Vagina (tissue), 2 donors: ENCODE measurements at regions not wholly inside any gene's neighbourhood (a gene's known extent, or its start where the extent isn't known, plus 50 kb on each side); places are given as distances from the start of the nearest gene placed in this dataset.

Experiments used
- DNase-seq, 2 donors: peaks; one replicate each; pipeline ENCODE4 v3.0.0-alpha.2; 2017; ENCODE audit errors: extremely low spot score in 2 of 2
- H3K27ac ChIP-seq: fragments of 200-600 bp; sonication (generic); one replicate; pipeline ENCODE4 v1.5.1; 2019
- H3K27me3 ChIP-seq: fragments of 200-600 bp; sonication (generic); one replicate; pipeline ENCODE4 v1.5.1; 2019
- H3K36me3 ChIP-seq, 2 donors: fragments of 200-600 bp; sonication (generic); one replicate each; pipeline ENCODE4 v1.5.1; 2017 to 2019
- H3K4me1 ChIP-seq: fragments of 200-600 bp; sonication (generic); one replicate; pipeline ENCODE4 v1.5.1; 2019
- H3K4me3 ChIP-seq, 2 donors: fragments of 200-600 bp; sonication (generic); 1 replicate in 1 of 2; 2 replicates in 1 of 2; pipeline ENCODE4 v1.5.1; 2016 to 2019
- H3K9me3 ChIP-seq: fragments of 200-600 bp; sonication (generic); one replicate; pipeline ENCODE4 v1.5.1; 2019
- CTCF ChIP-seq, 3 experiments: fragments of 450-650 bp in 2 of 3; fragments of 200-600 bp in 1 of 3; sonication (generic) in 1 of 3; IDR thresholded peaks; one replicate each; pipeline ENCODE4 v1.5.1; 2017 to 2019; ENCODE audit warnings: antibody characterized with exemption in 3 of 3, mild to moderate bottlenecking in 2 of 3, moderate library complexity in 2 of 3
- POLR2A ChIP-seq, 2 donors: fragments of 450-650 bp; IDR thresholded peaks; one replicate each; pipeline ENCODE4 v1.6.1; 2017; ENCODE audit warnings: antibody characterized with exemption in 2 of 2, mild to moderate bottlenecking in 2 of 2, moderate library complexity in 2 of 2
- POLR2AphosphoS5 ChIP-seq, 2 donors: sonication (generic); formaldehyde crosslinking; IDR thresholded peaks; one replicate each; pipeline ENCODE4 v1.9.0; 2017; ENCODE audit warnings: antibody characterized with exemption in 2 of 2, mild to moderate bottlenecking in 2 of 2, low read depth in 1 of 2; ENCODE audit not compliant: insufficient read depth in 1 of 2
- intact Hi-C: fragments of 100-400 bp; cut with DNase I; formaldehyde crosslinking; loops from one replicate; pipeline ENCODE4 v1.15.1; 2023

- Histone ChIP-seq H3K4me3 (no peak overlapping the region), H3K36me3 (no peaks in the 10 kb centered on the region), H3K4me1 (no peaks in the 10 kb centered on the region), H3K27ac (no peak overlapping the region), H3K27me3 (no peaks in the 10 kb centered on the region), H3K9me3 (no peaks in the 10 kb centered on the region)
- DNase-seq: no peak
- intact Hi-C loops: no loop called here
- TF ChIP-seq CTCF (IDR thresholded peaks at IDR 0.05) (no peak), POLR2A (IDR thresholded peaks at IDR 0.05) (no peak), POLR2AphosphoS5 (IDR thresholded peaks at IDR 0.05; ENCODE audit: insufficient read depth in 1 of 2, low read depth in 1 of 2) (no peak)
Measured at GRCh38 chr4:167456619-167457018, 222.3 kb upstream of the SPOCK3 start.

- intact Hi-C loops: no loop called here
- Histone ChIP-seq H3K27me3 (no peaks in the 10 kb centered on the region), H3K9me3 (no peaks in the 10 kb centered on the region), H3K4me1 (no peaks in the 10 kb centered on the region), H3K27ac (no peak overlapping the region), H3K36me3 (no peaks in the 10 kb centered on the region), H3K4me3 (no peak overlapping the region)
- no peak for DNase-seq
- no peak for TF ChIP-seq POLR2AphosphoS5 (IDR thresholded peaks at IDR 0.05; ENCODE audit: insufficient read depth in 1 of 2, low read depth in 1 of 2)
- no peak for TF ChIP-seq POLR2A (IDR thresholded peaks at IDR 0.05)
- no peak for TF ChIP-seq CTCF (IDR thresholded peaks at IDR 0.05)
Measured at GRCh38 chr4:167469436-167469835, 235.1 kb upstream of the SPOCK3 start.

- no peaks in the 10 kb centered on the region for H3K27me3 ChIP-seq
- TF ChIP-seq POLR2AphosphoS5 (IDR thresholded peaks at IDR 0.05; ENCODE audit: insufficient read depth in 1 of 2, low read depth in 1 of 2): no peak
- no peak for TF ChIP-seq CTCF (IDR thresholded peaks at IDR 0.05)
- TF ChIP-seq POLR2A (IDR thresholded peaks at IDR 0.05): no peak
- intact Hi-C loops: no loop called here
Measured at GRCh38 chr4:167475951-167476350, 241.7 kb upstream of the SPOCK3 start.

GRCh38 chr4:167492007-167492406 is 257.7 kb upstream of the SPOCK3 start:
- Histone ChIP-seq H3K9me3 (no peaks in the 10 kb centered on the region), H3K27ac (no peak overlapping the region), H3K4me1 (no peaks in the 10 kb centered on the region), H3K36me3 (no peaks in the 10 kb centered on the region), H3K4me3 (no peak overlapping the region), H3K27me3 (no peaks in the 10 kb centered on the region)
- intact Hi-C loops: no loop called here
- TF ChIP-seq POLR2A (IDR thresholded peaks at IDR 0.05): no peak
- no peak for DNase-seq

More at GRCh38 chr4:167475951-167476350, 241.7 kb upstream of the SPOCK3 start:
- Histone ChIP-seq H3K4me1 (no peaks in the 10 kb centered on the region), H3K9me3 (no peaks in the 10 kb centered on the region), H3K36me3 (no peaks in the 10 kb centered on the region), H3K27ac (no peak overlapping the region), H3K4me3 (no peak overlapping the region)
- no peak for DNase-seq

- Histone ChIP-seq H3K9me3 (no peaks in the 10 kb centered on the region), H3K4me3 (no peak overlapping the region), H3K36me3 (no peaks in the 10 kb centered on the region), H3K4me1 (no peaks in the 10 kb centered on the region), H3K27ac (no peak overlapping the region), H3K27me3 (no peaks in the 10 kb centered on the region)
- TF ChIP-seq POLR2AphosphoS5 (IDR thresholded peaks at IDR 0.05; ENCODE audit: insufficient read depth in 1 of 2, low read depth in 1 of 2) (no peak), POLR2A (IDR thresholded peaks at IDR 0.05) (no peak), CTCF (IDR thresholded peaks at IDR 0.05) (no peak)
- DNase-seq: no peak
- intact Hi-C loops: no loop called here
Measured at GRCh38 chr4:167509551-167509950, 275.3 kb upstream of the SPOCK3 start.

GRCh38 chr4:167524091-167524490 is 289.8 kb upstream of the SPOCK3 start:
- Histone ChIP-seq H3K27me3 (no peaks in the 10 kb centered on the region), H3K4me3 (no peak overlapping the region), H3K27ac (no peak overlapping the region), H3K36me3 (no peaks in the 10 kb centered on the region), H3K4me1 (no peaks in the 10 kb centered on the region), H3K9me3 (no peaks in the 10 kb centered on the region)
- intact Hi-C loops: no loop called here
- TF ChIP-seq POLR2AphosphoS5 (IDR thresholded peaks at IDR 0.05; ENCODE audit: insufficient read depth in 1 of 2, low read depth in 1 of 2): no peak
- TF ChIP-seq POLR2A (IDR thresholded peaks at IDR 0.05): no peak
- no peak for TF ChIP-seq CTCF (IDR thresholded peaks at IDR 0.05)
- no peak for DNase-seq
